ENCODE measurements at regions not wholly inside any gene's neighbourhood (a gene's known extent, or its start where the extent isn't known, plus 50 kb on each side); places are given as distances from the start of the nearest gene placed in this dataset.

DNA sequence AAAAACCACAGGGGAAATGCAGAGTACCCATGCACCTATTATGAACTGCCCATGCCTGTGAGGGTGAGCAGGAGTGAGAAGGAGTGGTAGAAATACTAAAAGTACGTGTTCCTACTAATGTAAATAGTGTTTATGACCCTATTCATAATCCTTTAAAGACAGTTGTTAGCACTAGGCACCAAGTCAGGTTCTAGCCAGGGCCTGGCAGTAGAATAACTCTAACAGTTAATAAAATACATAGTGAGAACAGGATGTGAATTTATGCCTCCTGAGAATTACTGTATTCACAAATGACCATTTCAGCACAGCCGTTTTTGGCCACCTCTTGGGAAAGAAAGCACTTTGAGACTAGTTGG lies 103.2 kb upstream of the TARS1 start:
- no peak for DNase-seq

DNA sequence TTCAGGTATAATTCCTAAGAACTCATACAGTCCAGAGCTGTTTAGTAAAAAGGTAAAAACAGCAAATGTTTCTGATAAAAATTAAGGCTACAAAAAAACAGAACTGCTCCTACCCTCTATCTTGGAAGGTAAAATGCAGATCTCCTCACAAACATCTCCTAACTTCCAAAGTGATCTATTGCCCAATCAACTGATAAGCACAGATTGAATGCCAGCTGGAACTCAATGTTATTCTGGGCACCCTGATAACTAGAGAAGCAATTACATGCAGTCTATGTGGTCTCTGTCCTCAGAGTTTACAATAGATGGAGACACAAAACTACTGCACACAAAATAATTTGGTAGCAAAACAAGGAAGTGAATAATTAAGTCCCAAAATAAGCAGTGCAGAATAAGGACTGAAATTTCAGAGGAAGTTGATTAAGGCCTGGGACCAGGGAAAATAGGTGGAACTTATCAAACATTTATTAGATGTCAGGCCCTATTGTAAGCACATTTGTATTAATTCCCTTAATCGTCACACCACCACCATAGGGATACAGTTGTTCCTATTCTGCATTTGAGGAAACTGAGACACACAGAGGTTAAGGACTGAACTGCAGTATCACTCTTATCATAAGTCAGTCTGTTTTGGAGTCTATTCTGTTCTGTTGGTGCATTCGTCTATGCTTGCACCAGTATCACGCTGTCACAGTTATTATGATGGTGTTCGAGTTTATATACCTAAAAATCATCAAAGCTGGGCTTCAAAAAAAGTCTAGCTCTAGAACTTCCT lies 102.2 kb upstream of the TARS1 start:
- no peak for DNase-seq

DNA sequence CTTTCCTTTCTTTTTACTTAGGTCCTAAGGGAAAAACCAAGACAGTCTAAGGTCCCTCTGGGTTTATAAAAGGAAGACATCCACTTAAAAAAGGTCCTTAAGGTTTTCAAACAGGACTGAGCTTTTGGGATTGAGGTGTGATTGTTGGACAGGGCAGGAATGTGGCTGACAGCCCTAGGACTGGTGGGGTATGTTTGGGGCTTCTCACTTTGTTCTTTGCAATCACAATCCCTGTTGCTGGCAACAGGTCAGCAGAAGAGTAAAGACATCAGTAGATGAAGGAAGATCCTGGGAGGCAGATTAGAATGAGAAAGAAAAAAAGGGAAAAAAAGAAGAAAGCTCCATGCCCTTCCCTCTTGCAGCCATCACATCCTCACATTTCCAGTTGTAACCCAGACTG lies 101.4 kb upstream of the TARS1 start:
- no peak for DNase-seq

DNA sequence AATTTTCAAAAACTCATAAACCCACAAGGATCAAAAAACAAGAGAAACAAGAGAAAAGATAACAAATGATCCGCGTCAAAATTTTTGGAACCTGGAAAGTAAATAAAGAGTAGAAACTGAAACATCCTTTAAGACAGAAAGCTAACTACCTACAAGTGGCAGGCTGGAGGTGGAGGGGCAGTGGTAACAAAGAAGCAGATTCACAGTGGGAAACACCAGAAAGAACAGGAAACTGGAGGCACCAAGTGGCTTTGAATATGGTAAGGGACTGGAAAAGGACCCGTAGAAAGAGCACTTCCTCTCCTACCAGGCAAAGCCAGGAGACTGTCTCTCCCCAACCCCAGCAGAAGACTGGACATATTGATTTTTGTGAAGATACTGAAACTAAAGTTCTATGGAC lies 100.6 kb upstream of the TARS1 start:
- no peak for DNase-seq

DNA sequence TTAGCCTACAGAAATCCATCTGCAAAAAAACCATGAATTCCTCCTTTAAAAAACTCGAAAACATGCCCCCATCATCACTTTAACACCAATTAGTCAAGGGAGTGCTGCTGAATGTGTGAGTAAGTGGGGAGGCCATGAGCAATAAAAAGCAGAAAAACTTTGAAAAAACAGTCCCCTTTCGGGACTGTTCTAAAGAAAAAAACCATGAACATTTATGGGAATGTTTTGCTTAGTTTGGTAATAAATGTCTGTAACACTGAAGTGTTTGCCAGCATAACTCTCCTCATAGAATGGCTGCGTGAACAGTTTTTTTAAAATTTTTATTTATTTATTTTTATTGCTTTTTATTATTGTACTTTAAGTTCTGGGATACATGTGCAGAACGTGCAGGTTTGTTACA lies 99.4 kb upstream of the TARS1 start:
- DNase-seq, result no peak

DNA sequence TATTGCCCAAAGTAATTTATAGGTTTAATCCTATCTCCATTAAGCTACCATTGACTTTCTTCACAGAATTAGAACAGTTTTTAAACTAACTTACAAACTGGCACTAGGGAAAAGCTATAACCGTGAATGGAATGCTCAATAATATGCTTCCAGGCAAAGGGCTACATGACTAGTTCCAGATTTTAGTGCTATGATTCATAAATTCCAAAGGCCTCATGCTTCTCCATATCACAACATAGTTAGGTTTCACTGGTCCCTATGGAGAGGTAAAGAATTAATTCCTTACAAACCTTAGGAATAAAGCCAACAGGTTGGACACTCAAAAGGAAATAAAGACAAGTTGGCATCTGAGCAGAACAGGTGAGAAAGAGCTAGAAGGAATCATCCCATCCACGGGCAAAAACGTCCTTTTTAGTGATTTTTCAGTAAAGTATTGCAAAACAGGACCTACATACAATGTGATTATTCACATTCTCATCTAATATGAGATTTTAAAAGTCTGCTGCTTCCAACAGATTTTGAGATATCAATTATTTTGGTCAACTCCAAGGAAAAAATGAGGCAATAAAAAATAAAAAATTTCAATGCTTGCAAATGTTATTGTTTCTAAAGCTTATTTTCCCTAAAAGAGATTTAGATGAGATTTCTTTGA lies 97.0 kb upstream of the TARS1 start:
- DNase-seq, result no peak

DNA sequence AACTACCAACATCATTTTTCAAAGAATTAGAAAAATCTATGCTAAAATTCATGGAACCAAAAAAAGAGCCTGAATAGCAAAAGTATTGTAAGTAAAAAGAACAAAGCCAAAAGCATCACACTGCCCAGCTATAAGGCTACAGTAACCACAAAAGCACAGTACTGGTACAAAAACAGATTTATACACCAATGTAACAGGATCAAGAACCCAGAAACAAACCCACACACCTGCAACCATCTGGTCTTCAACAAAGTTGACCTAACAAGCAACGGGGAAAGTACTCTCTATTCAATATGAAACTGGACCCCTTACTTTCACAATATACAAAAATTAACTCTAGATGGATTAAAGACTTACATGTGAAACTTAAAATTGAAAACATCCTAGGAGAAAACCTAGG lies 94.2 kb upstream of the TARS1 start:
- no peak for DNase-seq

DNA sequence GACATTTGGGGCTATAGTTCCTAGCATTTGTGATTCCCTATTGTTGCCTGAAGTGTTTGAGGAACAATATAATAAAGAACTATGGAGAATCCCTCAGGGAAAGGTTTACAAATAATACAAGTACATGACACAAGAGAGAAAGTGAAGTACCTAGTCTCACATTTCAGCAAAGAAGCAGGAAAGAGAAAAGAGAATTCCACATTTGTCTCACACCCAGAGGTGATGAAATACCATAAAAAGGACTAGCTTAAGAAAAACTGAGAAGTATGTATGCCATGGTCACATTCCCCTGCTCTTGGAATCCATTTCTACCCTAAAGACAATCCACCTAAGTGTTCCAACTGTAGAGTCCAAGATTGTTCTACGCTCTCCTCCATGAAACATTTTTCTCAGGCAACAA lies 79.0 kb upstream of the TARS1 start:
- no peak for DNase-seq

DNA sequence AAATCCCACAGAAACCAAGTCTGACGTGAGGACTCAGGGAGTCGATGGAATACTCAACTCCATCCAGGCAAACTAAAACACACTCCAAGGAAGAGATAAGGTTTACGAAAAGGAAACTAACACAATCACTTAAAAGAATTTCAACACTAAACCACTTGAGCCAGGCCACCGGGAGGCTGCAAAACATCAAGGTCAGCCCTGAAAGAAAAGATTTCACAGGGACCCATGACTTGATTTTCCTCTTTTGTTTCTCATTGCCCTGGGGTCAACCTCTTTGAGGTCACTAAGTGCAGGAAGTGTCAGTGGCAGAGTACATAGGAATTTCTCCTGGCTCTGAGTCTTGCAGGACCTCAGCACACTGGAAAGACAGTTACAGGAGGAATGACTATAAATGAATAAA lies 77.8 kb upstream of the TARS1 start:
- no peak for DNase-seq

DNA sequence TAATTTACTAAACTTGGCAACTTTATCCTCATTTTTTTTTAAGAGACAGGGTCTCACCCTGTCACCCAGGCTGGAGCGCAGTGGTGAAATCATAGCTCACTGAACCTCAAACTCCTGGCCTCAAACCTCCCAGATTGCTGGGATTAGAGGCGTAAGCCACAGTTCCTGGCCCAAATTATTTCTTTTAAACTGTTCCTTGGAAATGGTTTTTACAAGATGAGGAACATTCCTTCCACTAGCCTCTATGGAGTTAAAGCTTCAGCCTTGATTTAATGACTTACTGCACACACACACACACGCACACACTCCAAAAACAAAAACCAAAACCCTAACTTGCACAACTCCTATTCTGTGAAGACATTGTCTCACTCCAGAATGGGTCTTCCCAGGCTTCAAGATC lies 77.2 kb upstream of the TARS1 start:
- no peak for DNase-seq

DNA sequence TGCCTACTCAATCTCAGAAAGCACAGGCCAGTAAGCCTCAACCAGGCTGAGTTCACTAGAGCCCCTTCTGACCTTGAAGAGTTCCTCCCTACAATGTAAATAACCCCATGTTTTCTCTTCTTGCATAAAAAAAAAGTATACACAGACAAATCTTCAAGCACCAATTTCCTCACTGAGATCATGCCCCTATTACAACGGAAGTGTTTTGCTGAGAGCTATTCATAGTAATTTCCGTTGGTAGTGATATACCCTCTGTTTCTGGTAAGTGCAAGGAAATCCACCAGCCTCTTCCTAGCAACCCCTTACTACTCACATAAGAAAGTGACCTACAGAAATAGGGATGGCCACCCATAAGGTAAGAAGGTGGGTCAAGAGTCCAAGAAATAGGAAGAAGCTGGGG lies 76.4 kb upstream of the TARS1 start:
- no peak for DNase-seq

DNA sequence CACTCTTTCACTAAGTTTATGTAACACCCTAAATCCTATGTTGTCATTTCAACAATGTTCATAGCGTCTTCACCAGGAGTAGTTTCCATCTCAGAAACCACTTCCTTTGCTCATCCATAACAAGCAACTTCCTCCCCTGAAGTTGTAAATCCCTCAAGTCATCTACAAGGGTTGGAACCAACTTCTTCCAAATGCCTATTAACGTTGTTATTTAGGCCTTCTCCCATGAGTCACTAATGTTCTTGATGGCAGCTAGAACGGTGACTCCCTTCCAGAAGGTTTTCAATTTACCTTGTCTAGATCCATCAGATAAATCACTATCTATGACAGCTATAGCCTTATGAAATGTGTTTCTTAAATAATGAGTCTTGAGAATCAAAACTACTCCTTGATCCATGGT lies 73.3 kb upstream of the TARS1 start:
- DNase-seq, result no peak

DNA sequence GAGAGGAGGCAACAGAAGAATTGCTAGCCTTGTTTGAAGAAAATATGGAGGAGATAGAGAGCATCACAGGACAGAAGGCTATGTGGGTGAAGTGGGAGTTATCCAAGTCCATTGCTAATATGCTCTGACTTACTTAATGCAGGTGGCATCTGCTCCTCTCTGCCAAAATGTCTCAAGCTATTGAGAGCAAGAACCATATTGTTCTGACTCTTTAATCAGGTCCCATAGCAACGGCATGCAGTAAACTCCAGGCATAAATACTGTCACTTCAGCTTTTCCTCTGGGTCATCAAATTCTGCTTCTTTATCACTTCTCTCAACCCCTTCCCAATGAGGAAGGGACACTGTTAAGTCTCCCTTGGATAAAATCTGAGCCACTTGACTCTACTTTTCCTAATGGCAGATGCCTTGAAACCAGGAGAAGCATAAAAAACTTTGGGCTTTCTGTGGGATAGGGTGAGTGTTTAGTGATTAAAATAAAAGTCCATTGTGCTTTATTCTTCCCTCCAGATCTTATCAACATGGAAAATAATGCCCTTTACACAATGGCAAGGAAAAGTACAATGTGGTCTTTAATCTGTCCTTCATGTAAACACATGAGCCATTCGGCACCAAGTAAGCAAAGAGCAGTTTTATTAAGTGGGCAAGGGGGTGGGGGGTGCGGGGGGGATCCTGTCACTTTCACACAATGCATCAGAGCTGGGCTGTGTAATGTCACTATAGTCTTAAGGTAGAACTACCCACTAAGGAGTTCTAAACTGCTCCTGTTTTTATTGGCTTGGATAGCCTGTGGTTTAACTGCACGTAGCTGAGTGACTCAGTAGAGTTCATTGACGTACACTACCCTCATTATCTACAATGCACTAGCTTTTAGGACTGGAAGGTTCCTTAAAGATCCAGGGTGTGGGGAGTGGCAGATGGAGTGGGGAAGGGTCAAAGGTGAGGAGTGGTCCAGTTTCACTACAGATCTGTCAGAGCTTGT lies 71.0 kb upstream of the TARS1 start:
- no peak for DNase-seq

DNA sequence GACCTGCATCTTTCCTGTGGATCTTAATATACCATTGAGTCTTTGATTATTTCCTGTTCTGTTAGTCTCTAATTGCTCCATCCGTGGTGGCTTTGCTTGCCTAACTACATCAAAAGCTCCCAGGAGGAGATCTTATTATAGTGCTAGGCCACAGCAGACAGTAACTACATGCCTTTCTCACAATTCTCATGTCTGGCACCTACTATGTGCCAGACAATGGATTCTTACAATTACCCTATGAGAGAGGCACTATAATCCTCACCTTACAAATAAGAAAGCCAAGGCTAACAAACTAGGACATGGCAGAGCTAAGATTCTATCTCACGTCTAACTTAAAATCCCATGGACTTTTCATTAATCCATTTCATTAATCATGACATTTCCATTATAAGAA lies 70.3 kb upstream of the TARS1 start:
- no peak for DNase-seq

DNA sequence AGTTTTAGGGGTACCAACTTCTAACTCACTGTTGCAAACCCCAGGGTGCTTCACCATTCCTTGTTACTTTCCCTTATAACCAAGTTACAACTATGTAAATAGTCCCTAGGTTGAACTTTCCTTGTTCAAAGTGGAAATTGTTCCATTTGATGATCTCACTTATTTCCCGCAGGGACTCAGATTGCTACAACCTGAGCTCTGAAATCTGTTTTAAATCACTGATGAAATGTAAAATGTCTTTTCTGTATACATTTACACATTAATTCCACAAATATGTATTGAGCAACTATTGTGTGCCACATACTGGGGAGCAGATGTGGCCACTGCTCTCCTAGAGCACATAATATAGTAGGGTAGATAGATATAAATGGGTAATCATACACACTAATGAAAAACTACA lies 69.1 kb upstream of the TARS1 start:
- DNase-seq, result no peak

DNA sequence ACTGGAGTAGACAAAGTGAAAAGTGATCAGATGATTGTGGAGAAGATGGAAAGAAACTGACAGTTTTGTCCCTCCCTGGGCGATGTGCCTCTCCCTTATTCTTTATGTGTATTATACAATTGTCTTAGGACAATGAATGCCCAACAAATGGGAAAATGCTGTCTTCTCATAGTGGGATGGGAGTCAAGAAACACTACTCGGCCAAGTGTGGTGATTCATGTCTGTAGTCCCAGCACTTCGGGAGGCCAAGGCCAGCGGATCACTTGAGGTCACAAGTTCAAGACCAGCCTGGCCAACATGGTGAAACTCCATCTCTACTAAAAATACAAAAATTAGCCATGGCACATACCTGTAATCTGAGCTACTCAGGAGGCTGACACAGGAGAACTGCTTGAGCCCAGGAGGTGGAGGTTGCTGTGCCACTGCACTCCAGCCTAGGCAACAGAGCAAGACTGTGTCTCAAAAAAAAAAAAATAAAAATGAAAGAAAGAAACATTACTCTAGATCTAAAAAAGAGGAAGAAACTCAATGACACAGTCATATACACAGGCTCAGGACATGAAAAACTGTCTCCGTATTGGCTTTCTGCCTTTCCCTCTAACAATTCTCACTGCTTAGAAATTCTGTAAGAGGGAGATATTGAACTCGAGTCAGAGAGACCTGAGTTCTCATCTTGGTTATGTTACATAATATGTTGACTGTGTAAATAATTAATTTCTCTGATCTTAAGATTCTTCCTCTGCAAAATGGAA lies 67.9 kb upstream of the TARS1 start:
- DNase-seq, result no peak

DNA sequence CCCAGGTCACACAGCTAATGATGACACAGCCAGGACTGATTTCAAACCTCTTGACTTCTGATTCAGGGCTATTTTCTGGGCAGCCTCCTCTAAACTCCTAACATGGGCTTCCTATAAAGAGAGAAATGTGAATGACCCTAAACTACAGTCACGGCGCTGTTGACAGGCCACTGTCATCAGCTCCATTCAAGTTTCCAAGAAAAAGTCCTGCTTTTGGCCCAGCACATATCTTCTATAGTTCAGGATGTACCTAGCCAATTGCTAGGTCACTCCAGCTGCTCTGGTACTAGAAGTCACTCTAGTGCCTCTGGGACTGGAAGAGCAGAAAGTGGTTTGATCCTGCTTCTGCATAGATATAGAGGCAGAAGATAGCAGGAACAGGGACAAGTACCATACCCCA lies 64.9 kb upstream of the TARS1 start:
- no peak for DNase-seq

DNA sequence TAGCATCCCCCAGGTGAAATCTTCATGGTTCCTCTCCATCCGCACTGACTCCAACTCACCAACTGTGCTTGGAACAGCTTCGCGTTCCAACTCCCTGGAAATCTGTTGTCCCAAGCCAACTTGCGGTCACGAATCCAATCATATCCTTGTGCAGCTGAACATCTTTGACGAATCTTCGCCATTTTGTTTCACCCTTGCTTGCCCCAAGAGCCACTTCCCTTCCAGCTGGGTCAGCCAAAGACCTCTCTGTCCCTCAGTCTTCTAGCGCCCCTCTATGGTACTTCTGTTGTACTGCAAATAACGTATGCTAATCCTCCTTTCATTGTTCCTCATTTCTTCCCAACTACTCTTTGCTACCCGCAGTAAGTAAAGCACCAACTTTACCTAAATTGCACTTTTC lies 61.0 kb upstream of the TARS1 start:
- no peak for DNase-seq

DNA sequence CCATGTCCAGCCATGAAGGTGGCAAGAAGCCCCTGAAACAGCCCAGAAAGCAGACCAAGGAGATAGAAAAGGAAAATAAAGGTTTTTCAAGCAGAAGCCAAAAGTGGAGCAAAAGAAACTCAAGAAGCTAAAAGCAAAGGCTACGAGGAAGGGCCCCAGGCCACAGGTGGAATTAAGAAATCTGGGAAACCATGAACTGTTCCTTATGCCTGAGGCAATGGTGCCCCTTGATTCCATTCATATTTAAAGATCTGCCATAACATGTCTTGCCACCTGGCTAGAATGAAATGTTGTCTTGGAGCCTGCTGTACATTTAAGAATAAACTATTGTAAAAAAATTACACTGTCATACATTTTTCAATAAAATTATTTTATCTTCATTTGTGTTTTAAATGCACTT lies 59.5 kb upstream of the TARS1 start:
- no peak for DNase-seq

Data from NCI-H146 (cell line).